Lung (tissue), 11 donors: ENCODE measurements at regions not wholly inside any gene's neighbourhood (a gene's known extent, or its start where the extent isn't known, plus 50 kb on each side); places are given as distances from the start of the nearest gene placed in this dataset.

ENCODE experiments used
- ATAC-seq: fragments of 200-7000 bp; cut with Tn5 transposase; one replicate; pipeline ENCODE4 v1.9.1; 2020; ENCODE audit warnings: moderate number of reproducible peaks; ENCODE audit not compliant: insufficient read depth, low FRiP score
- DNase-seq, 3 donors: peaks; one replicate each; pipeline ENCODE4 v3.0.0-alpha.2; 2013 to 2017
- H3K27ac ChIP-seq, 2 donors: one replicate each; pipeline ENCODE4 v1.5.1; 2013; ENCODE audit warnings: mild to moderate bottlenecking in 2 of 2, moderate library complexity in 2 of 2, control low read depth in 1 of 2, inconsistent platforms in 1 of 2, low read depth in 1 of 2, low read length in 1 of 2
- H3K27me3 ChIP-seq, 3 donors: one replicate each; pipeline ENCODE4 v1.5.1; 2013; ENCODE audit warnings: low read length in 2 of 3; ENCODE audit not compliant: control insufficient read depth in 3 of 3, insufficient read depth in 3 of 3
- H3K36me3 ChIP-seq, 4 donors: one replicate each; pipeline ENCODE4 v1.5.1; 2013; ENCODE audit warnings: low read length in 4 of 4, mild to moderate bottlenecking in 1 of 4, moderate library complexity in 1 of 4; ENCODE audit not compliant: control insufficient read depth in 4 of 4, insufficient read depth in 4 of 4
- H3K4me1 ChIP-seq, 5 donors: one replicate each; pipeline ENCODE4 v1.5.1; 2013; ENCODE audit warnings: low read length in 5 of 5, mild to moderate bottlenecking in 2 of 5, moderate library complexity in 1 of 5; ENCODE audit not compliant: control insufficient read depth in 5 of 5, insufficient read depth in 5 of 5
- H3K4me3 ChIP-seq: one replicate; pipeline ENCODE4 v1.5.1; 2013; ENCODE audit warnings: mild to moderate bottlenecking, control low read depth, moderate library complexity
- H3K9ac ChIP-seq, 2 donors: one replicate each; pipeline ENCODE4 v1.5.1; 2013; ENCODE audit warnings: low read length in 2 of 2, control low read depth in 1 of 2; ENCODE audit not compliant: insufficient read depth in 1 of 2
- H3K9me3 ChIP-seq, 4 donors: one replicate each; pipeline ENCODE4 v1.5.1; 2013; ENCODE audit warnings: low read length in 3 of 4, mild to moderate bottlenecking in 1 of 4, moderate library complexity in 1 of 4; ENCODE audit not compliant: control insufficient read depth in 4 of 4, insufficient read depth in 3 of 4
- WGBS, 2 donors: extraction: QIAGEN DNeasy Blood & Tissue Kit; methylation state at CpG; one replicate each; pipeline ENCODE4 v1.1.7; 2013; 5-methylcytosine and 5-hydroxymethylcytosine counted together
- TF ChIP-seq, protein P1 (sequence below): IDR thresholded peaks from 2 replicates; pipeline ENCODE4 v1.5.1; 2012; ENCODE audit warnings: mild to moderate bottlenecking; ENCODE audit errors: control extremely low read depth, extremely low read depth
- donor health status: control.
- donor health status: control.
- donor health status: Bipolar disorder and iron deficiency.
- donor health status: healthy.
- donor health status: DM: yes; HTN: yes; CAD: no.

GRCh38 chr6:47146431-47147174, 104.5 kb upstream of the ADGRF1 start:
- H3K36me3 ChIP-seq: no peaks in the 10 kb centered on the region
- no peaks in the 10 kb centered on the region for H3K27me3 ChIP-seq
- 69 to 70% methylated on average over 2 of the region's 2 CpGs for WGBS, 2 donors
- TF ChIP-seq, protein P1, sequence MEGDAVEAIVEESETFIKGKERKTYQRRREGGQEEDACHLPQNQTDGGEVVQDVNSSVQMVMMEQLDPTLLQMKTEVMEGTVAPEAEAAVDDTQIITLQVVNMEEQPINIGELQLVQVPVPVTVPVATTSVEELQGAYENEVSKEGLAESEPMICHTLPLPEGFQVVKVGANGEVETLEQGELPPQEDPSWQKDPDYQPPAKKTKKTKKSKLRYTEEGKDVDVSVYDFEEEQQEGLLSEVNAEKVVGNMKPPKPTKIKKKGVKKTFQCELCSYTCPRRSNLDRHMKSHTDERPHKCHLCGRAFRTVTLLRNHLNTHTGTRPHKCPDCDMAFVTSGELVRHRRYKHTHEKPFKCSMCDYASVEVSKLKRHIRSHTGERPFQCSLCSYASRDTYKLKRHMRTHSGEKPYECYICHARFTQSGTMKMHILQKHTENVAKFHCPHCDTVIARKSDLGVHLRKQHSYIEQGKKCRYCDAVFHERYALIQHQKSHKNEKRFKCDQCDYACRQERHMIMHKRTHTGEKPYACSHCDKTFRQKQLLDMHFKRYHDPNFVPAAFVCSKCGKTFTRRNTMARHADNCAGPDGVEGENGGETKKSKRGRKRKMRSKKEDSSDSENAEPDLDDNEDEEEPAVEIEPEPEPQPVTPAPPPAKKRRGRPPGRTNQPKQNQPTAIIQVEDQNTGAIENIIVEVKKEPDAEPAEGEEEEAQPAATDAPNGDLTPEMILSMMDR: no peak
- no peaks in the 10 kb centered on the region for H3K9me3 ChIP-seq
- no peak overlapping the region for H3K9ac ChIP-seq
- no peak overlapping the region for H3K4me3 ChIP-seq
- ATAC-seq (no peak), DNase-seq (no peak)
- H3K27ac ChIP-seq: no peak overlapping the region
- H3K4me1 ChIP-seq: peaks cover 0 to 12% (median 5%) of the 10 kb centered on the region in 5 donors

- TF ChIP-seq, protein P1: no peak
- Histone ChIP-seq H3K4me3 (no peak overlapping the region), H3K9me3 (no peaks in the 10 kb centered on the region), H3K27ac (no peak overlapping the region), H3K36me3 (no peaks in the 10 kb centered on the region), H3K4me1 (peaks cover 0 to 12% (median 5%) of the 10 kb centered on the region in 5 donors), H3K9ac (no peak overlapping the region), H3K27me3 (no peaks in the 10 kb centered on the region)
- ATAC-seq (no peak), DNase-seq (no peak)
Measured at GRCh38 chr6:47145212-47145611, 103.1 kb upstream of the ADGRF1 start.

- no peak overlapping the region for H3K9ac ChIP-seq
- no peak overlapping the region for H3K4me3 ChIP-seq
- 59 to 64% methylated on average over 4 of the region's 4 CpGs for WGBS, 2 donors
- no peaks in the 10 kb centered on the region for H3K27me3 ChIP-seq
- no peaks in the 10 kb centered on the region for H3K9me3 ChIP-seq
- H3K36me3 ChIP-seq: no peaks in the 10 kb centered on the region
- peak in 2 of 3 donors; percentile 27 to 62 for DNase-seq
- ATAC-seq: no peak
- TF ChIP-seq, protein P1: no peak
- H3K27ac ChIP-seq: no peak overlapping the region
- H3K4me1 ChIP-seq: peaks cover 0 to 12% (median 5%) of the 10 kb centered on the region in 5 donors
Measured at GRCh38 chr6:47144306-47144705, 102.2 kb upstream of the ADGRF1 start.

DNA sequence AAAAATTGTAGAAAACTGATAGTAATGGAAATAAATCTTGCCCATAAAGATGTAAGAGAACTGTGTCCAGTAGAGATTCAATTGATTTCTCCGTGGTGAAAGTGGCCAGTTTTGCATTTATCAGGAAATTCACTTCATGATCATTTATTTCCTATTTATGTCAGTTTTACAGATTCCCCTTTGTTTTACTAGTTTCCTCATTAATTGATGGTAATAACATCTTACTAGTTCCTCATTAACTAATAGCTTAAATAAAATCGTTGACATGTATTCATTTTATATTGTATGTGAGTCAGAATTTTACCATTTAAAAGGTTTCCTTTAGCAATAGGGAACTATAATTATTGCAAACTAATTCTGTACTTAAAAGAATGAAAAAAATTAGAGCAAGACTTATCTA, 99.8 kb upstream of the ADGRF1 start:
- WGBS, 2 donors: 77 to 89% methylated on average over 2 of the region's 2 CpGs
- no peak for ATAC-seq
- H3K9ac ChIP-seq: no peak overlapping the region
- H3K4me1 ChIP-seq: peaks cover 0 to 3% (median 1%) of the 10 kb centered on the region in 5 donors
- H3K27me3 ChIP-seq: no peaks in the 10 kb centered on the region
- H3K27ac ChIP-seq: no peak overlapping the region
- H3K9me3 ChIP-seq: no peaks in the 10 kb centered on the region
- H3K36me3 ChIP-seq: no peaks in the 10 kb centered on the region
- TF ChIP-seq, protein P1: no peak
- DNase-seq: no peak
- no peak overlapping the region for H3K4me3 ChIP-seq
